Coronary artery (tissue), 2 donors: ENCODE measurements at regions not wholly inside any gene's neighbourhood (a gene's known extent, or its start where the extent isn't known, plus 50 kb on each side); places are given as distances from the start of the nearest gene placed in this dataset.
"Not testable (repeated sequence)": the region's sequence is repeated elsewhere in the genome, so short reads cannot be mapped to it uniquely, and the experiment has no call there.

ENCODE experiments used
- DNase-seq: peaks from one replicate; pipeline ENCODE4 v3.0.0-alpha.2; 2017; ENCODE audit warnings: low spot score
- H3K27ac ChIP-seq, 2 donors: fragments of 200-600 bp; sonication (generic); one replicate each; pipeline ENCODE4 v1.5.1; 2016 to 2019
- H3K4me3 ChIP-seq: fragments of 200-600 bp; sonication (generic); 2 replicates; pipeline ENCODE4 v1.5.1; 2016; ENCODE audit warnings: mild to moderate bottlenecking, moderate library complexity
- TF ChIP-seq, protein P1 (sequence below): fragments of 200-600 bp; sonication (generic); IDR thresholded peaks from one replicate; pipeline ENCODE4 v1.5.1; 2019; ENCODE audit warnings: antibody characterized with exemption

DNA sequence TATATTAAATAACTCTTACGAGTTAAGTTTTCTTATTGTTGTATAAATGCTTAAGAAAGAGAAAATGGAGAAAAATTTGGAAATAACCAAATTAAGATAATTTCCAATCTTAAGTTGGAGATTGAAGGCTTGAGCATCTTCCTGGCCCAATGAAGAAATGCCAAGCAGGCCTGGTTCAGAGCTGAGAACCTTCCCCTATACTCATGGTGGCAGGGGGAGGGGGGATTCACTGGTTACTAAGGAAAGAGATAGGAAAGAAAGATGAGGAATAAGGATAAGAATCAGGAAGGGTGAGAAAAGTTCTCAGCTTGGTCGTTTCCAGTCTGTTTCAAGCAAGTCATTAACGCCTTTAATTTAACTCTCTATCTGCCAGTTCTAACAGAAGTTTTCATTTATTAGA, 166.2 kb downstream of the AVL9 start:
- no peak overlapping the region for H3K4me3 ChIP-seq
- no peak overlapping the region for H3K27ac ChIP-seq
- TF ChIP-seq, protein P1, sequence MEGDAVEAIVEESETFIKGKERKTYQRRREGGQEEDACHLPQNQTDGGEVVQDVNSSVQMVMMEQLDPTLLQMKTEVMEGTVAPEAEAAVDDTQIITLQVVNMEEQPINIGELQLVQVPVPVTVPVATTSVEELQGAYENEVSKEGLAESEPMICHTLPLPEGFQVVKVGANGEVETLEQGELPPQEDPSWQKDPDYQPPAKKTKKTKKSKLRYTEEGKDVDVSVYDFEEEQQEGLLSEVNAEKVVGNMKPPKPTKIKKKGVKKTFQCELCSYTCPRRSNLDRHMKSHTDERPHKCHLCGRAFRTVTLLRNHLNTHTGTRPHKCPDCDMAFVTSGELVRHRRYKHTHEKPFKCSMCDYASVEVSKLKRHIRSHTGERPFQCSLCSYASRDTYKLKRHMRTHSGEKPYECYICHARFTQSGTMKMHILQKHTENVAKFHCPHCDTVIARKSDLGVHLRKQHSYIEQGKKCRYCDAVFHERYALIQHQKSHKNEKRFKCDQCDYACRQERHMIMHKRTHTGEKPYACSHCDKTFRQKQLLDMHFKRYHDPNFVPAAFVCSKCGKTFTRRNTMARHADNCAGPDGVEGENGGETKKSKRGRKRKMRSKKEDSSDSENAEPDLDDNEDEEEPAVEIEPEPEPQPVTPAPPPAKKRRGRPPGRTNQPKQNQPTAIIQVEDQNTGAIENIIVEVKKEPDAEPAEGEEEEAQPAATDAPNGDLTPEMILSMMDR, result no peak
- no peak for DNase-seq

DNA sequence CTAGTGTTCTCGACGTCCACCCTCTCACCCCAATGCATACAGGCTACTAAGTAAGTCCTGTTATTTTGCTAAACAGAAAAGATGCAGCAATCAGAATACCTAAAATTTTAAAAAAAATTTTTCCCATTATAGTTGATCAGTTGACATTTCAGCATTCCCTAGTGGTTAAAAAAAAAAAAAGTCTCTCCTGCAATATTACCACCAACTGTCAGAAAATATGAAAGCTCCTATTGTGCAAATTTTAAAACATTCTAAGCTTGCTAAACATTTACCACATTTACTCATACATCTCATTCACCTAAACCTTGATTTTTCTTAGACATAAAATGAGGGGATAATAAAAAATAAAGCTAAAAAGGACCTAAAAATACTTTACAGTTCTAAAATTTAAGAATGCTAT, 165.6 kb downstream of the AVL9 start:
- DNase-seq, result no peak
- H3K27ac ChIP-seq, result no peak overlapping the region
- TF ChIP-seq, protein P1, result no peak
- no peak overlapping the region for H3K4me3 ChIP-seq

DNA sequence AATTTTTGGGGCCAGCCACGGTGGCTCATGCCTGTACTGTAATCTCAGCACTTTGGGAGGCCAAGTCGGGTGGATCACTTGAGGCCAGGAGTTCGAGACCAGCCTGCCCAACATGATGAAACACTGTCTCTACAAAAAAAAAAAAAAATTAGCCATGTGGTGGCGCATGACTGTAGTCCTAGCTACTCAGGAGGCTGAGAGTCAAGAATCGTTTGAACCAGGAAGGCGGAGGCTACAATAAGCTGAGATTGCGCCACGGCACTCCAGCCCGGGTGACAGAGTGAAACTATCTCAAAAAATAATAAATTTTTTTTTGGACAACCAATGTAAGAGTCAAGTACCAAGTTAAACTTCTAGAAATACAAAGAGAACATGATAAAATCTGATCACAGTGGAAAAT, 164.6 kb downstream of the AVL9 start:
- DNase-seq, result no peak
- TF ChIP-seq, protein P1, result no peak
- H3K27ac ChIP-seq, result no peak overlapping the region

DNA sequence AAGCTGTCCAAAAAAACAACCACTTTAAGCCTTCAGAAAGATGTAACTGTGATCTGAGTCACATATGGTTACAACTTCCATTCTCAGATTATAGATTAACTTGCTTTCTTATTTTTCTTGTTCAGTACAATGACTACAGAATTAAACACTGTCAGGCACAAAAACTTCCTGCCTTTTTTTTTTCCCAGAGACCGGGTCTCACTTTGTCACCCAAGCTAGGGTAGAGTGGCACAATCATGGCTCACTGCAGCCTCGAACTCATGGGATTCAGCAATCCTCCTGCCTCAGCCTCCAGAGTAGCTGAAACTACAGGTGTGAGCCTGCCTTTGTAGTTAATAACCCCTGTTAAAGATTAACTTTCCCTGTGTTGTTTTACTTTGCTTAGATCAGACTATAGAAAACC, 163.2 kb downstream of the AVL9 start:
- TF ChIP-seq, protein P1, result no peak
- no peak for DNase-seq
- H3K27ac ChIP-seq, result no peak overlapping the region
- no peak overlapping the region for H3K4me3 ChIP-seq

More for the DNA sequence above, 164.6 kb downstream of the AVL9 start:
- H3K4me3 ChIP-seq, result no peak overlapping the region

DNA sequence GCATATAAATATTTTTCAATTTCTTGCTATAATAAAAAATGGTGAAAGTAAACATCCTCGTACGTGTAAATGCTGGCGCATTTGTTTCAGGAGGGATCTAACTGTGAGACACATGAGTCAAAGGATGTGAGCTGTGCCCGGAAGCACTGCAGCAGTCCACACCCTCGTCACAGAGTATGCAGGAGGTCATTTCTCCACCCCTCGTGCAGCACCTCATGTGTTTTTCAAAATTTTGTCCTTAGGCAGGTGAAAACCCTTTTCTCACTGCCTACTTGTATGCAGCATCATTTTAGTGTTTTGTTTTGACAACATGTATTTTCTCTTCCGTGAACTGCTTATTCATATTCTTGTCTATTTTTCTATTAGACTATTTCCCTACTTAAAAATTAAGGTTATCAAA, 162.7 kb downstream of the AVL9 start:
- TF ChIP-seq, protein P1, result no peak
- no peak overlapping the region for H3K27ac ChIP-seq
- no peak overlapping the region for H3K4me3 ChIP-seq
- no peak for DNase-seq

DNA sequence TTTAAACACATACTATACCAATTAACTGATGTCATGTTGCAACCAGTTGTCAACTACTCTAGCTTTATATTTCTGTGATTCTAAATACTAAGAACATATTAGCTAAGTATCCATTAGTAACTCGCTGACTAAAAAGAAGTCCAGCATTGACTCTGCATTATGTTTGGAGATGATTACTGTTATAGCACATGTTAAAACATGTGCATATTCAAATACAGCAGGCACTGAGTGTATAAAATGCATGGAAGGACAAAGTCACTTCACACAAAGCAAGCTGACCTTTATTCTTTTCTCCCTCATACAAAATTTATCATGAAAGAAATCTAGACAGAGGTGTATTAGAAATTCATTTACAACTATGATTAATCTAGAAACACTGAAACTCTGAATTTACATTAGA, 159.3 kb downstream of the AVL9 start:
- DNase-seq, H3K4me3 ChIP-seq, H3K27ac ChIP-seq: not testable (repeated sequence)

DNA sequence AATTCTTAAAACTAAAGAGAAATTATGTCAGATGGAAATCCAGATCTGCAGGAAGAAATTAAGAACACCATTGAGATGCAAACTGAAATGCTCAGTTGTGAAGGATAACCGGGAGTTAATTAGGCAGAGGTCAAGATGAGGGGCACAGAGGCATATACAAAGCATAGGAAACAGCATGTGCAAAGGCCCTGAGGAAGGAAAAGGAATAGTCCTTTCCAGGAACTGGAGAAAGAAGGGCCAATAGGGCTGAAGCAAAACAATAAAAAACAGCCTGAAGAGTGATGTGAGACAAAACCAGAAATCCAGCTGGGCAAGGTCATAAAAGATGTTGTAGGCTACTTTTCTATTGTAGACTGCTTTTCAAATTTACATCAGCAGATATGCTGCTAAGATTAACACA, 155.1 kb downstream of the AVL9 start:
- DNase-seq, H3K27ac ChIP-seq, H3K4me3 ChIP-seq: not testable (repeated sequence)

DNA sequence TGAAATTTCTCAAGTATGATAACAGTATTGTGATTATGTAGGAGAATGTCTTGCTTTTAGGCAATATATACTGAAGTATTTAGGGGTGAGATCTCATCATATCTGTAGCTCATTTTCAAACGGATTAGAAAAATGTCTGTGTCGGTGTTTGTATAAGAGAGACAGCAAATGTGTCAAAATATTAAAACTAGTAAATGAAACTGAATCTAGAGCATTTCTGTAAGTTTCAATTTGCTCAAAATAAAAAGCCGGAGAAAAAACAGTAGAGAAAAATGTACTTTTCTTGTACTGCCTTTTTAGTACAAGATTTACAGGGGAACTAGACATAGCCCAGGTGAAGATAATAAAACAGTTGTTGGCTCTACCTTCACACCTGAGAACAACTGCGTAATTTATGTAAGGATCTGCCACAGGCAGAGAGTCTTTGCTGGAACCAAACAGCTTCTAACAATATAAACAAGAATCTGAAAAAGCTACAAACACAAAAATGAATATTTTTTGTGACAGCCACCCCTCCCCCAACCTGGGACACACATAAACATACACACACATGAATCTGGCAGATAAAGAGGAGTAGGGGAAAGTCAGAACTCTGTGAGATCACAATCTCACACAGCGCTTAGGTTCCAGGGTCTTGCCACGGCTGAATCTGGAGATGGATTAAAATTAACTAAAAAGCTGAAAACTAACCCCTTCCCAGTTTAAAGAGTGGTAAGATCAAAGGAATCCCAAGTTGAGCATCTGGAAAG, 153.3 kb downstream of the AVL9 start:
- no peak overlapping the region for H3K4me3 ChIP-seq
- H3K27ac ChIP-seq, result no peak overlapping the region
- no peak for DNase-seq
- TF ChIP-seq, protein P1, result no peak

DNA sequence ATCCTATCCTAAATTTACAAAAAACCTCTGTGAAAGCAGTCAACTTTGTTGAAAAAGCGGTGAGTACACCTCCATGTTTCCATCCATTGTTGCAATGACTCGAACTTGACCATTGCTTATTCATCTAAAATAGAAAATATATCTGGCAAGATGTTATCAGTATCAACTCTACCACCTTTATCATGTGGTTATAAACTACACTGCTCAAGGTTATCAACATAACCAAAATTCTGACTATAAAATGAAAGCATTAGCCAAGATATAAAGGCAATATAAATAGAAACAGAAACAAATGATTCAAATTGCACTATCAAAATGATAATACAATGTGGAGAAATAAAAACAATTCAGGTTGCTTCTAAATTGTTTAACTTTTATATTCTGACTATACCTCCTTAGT, 150.0 kb downstream of the AVL9 start:
- not testable (repeated sequence) for H3K27ac ChIP-seq, DNase-seq, H3K4me3 ChIP-seq
